GM21723 (cell line): ENCODE measurements at regions not wholly inside any gene's neighbourhood (a gene's known extent, or its start where the extent isn't known, plus 50 kb on each side); places are given as distances from the start of the nearest gene placed in this dataset.
"Not testable (repeated sequence)": the region's sequence is repeated elsewhere in the genome, so short reads cannot be mapped to it uniquely, and the experiment has no call there.

Experiments used
- ATAC-seq: cut with Tn5 transposase; IDR thresholded peaks from one replicate; pipeline ENCODE4 v1.9.1; 2021; ENCODE audit warnings: mild to moderate bottlenecking, moderate library complexity; ENCODE audit not compliant: unreplicated experiment

GRCh38 chr2:149686136-149687051 lies 98.8 kb upstream of the MMADHC start:
- no peak for ATAC-seq

- ATAC-seq = not testable (repeated sequence)
Observed at GRCh38 chr2:149685401-149685800, 97.8 kb upstream of the MMADHC start.

GRCh38 chr2:149679286-149679685 lies 91.7 kb upstream of the MMADHC start:
- no peak for ATAC-seq

GRCh38 chr2:149677416-149677815 lies 89.8 kb upstream of the MMADHC start:
- ATAC-seq = no peak

GRCh38 chr2:149670086-149670485 lies 82.5 kb upstream of the MMADHC start:
- no peak for ATAC-seq

- ATAC-seq = no peak
Observed at GRCh38 chr2:149666809-149667320, 79.3 kb upstream of the MMADHC start.

GRCh38 chr2:149664896-149665295 lies 77.3 kb upstream of the MMADHC start:
- no peak for ATAC-seq

- no peak for ATAC-seq
Observed at GRCh38 chr2:149662556-149662955, 75.0 kb upstream of the MMADHC start.

- no peak for ATAC-seq
Observed at GRCh38 chr2:149661844-149662243, 74.3 kb upstream of the MMADHC start.

GRCh38 chr2:149658553-149658952 lies 71.0 kb upstream of the MMADHC start:
- ATAC-seq = no peak

GRCh38 chr2:149657401-149658040 lies 69.9 kb upstream of the MMADHC start:
- no peak for ATAC-seq

- ATAC-seq = no peak
Observed at GRCh38 chr2:149656996-149657395, 69.4 kb upstream of the MMADHC start.

GRCh38 chr2:149653831-149654445 lies 66.4 kb upstream of the MMADHC start:
- no peak for ATAC-seq

- ATAC-seq = no peak
Observed at GRCh38 chr2:149652926-149653325, 65.4 kb upstream of the MMADHC start.

- no peak for ATAC-seq
Observed at GRCh38 chr2:149652526-149652925, 65.0 kb upstream of the MMADHC start.

- no peak for ATAC-seq
Observed at GRCh38 chr2:149651229-149651628, 63.7 kb upstream of the MMADHC start.

- no peak for ATAC-seq
Observed at GRCh38 chr2:149650006-149650405, 62.4 kb upstream of the MMADHC start.

GRCh38 chr2:149648282-149649030 lies 60.9 kb upstream of the MMADHC start:
- ATAC-seq = no peak

GRCh38 chr2:149645391-149645790 lies 57.8 kb upstream of the MMADHC start:
- no peak for ATAC-seq
